ENCODE measurements at regions not wholly inside any gene's neighbourhood (a gene's known extent, or its start where the extent isn't known, plus 50 kb on each side); places are given as distances from the start of the nearest gene placed in this dataset.

DNA sequence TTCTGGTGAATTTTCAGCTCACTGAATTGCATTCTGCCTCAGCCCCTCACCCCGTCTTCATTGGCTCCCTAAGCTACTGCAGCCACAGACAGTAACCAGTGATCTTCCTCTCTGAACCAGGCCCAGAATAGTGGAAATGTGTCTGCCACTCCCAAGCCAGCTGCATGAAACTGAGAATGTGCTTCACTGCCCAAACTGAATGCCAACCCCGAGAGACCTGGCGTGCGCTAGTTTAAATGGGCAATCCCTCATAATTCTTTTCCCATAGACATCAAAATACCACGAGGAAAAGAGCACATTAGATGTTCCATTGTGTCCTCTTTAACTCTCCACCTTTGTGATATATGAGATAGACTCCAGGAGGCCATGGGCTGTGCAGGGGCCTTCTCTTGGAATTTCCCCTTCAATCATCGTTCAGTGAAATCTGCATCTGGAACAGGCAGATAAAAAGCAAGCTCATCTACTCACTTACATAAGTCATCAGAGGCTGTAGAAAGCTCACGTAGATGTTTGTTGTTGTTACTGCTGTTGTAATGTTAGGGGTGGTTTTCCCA, 320.2 kb downstream of the NFIB start:
- BruUV-seq (replicated peaks): no TSS peak
- no peak overlapping the region for H3K27ac ChIP-seq (ENCODE audit: low read depth, low read length, poor library complexity, severe bottlenecking)
- H2AFZ ChIP-seq (ENCODE audit: low read length): no peak overlapping the region
- CTCF ChIA-PET (ENCODE audit: unreplicated experiment): no interaction called here
- no peak overlapping the region for H3K4me2 ChIP-seq (ENCODE audit: low read length)
- H3K79me2 ChIP-seq (ENCODE audit: insufficient read depth, low read depth, low read length): no peaks in the 10 kb centered on the region
- POLR2A ChIA-PET: interaction anchor here (0.7 to 1.2 kb wide), 2 partner anchors 12 to 13 kb away, joined by 3 to 4 read pairs; no protein-coding TSS in a partner anchor
- H3K4me1 ChIP-seq (ENCODE audit: insufficient read depth, low read length, poor library complexity, severe bottlenecking): no peaks in the 10 kb centered on the region
- H4K20me1 ChIP-seq (ENCODE audit: insufficient read depth, low read length): no peaks in the 10 kb centered on the region
- no peak overlapping the region for H3K4me3 ChIP-seq (ENCODE audit: low read depth, low read length, poor library complexity, severe bottlenecking)
- intact Hi-C loops (cut with micrococcal nuclease; ENCODE audit: unreplicated experiment): no loop called here
- no peak for DNase-seq (ENCODE audit: low spot score)
- TF ChIP-seq EZH2phosphoT487 (IDR thresholded peaks at IDR 0.05; ENCODE audit: borderline replicate concordance, low read depth, low read length): no peak
- no peak for TF ChIP-seq CTCF (conservative IDR thresholded peaks at IDR 0.05; ENCODE audit: low read length)
- no peaks in the 10 kb centered on the region for H3K9me2 ChIP-seq (ENCODE audit: insufficient read depth, low read length)
- H3K9me3 ChIP-seq (ENCODE audit: low read length): no peaks in the 10 kb centered on the region
- H3K36me3 ChIP-seq (ENCODE audit: insufficient read depth, low read length): no peaks in the 10 kb centered on the region

DNA sequence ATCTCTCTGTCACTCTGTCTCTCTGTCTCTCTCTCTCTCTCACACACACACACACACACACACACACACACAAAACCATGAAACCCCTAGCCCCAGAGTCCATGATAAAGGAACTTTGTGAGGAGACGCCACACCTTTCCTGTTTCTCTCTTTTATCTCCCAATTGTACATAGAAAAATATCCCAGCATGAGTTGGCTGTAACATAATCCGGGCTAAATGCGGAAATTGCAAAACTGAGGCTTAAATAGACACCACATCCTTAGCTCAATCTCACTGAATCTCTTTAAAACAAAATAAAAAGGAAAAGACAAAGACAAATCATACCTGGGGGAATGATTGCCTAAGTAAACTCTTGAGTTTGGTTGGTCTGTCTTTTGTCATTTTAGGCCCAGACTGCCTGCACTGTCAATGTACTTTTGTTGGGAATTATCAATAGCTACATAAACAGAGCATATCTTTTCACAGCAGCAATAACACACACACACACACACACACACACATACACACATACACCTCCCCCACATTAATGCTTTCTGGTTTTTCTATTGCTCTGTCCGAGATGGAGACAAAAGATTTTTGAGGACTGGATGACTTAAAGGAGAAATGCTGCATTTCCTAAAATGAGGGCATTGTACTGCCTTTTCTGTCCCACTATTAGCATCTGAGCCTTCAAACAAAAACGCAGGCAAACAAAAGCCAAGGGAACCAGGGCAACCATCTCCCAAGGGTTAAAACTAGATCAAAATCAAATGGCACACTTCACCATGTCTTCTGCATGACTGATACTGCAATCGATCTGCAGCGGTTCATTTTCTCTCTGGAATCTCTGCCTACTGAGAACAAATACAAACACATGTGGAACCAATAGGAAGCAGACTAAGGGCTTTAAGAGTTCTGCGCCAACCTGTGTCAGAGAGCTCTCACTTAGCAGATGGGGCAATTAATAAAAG, 321.5 kb downstream of the NFIB start:
- no peaks in the 10 kb centered on the region for H3K79me2 ChIP-seq (ENCODE audit: insufficient read depth, low read depth, low read length)
- no peaks in the 10 kb centered on the region for H3K9me2 ChIP-seq (ENCODE audit: insufficient read depth, low read length)
- ChIA-PET CTCF (ENCODE audit: unreplicated experiment) (no interaction called here), POLR2A (interaction anchor here (0.6 to 1.2 kb wide), 5 partner anchors 20 to 862 kb away, joined by 3 to 4 read pairs (median 3); no protein-coding TSS in a partner anchor)
- no peak for DNase-seq (ENCODE audit: low spot score)
- H3K9me3 ChIP-seq (ENCODE audit: low read length): no peaks in the 10 kb centered on the region
- H3K36me3 ChIP-seq (ENCODE audit: insufficient read depth, low read length): no peaks in the 10 kb centered on the region
- no peak overlapping the region for H3K4me2 ChIP-seq (ENCODE audit: low read length)
- intact Hi-C loops (cut with micrococcal nuclease; ENCODE audit: unreplicated experiment): no loop called here
- no peaks in the 10 kb centered on the region for H4K20me1 ChIP-seq (ENCODE audit: insufficient read depth, low read length)
- no TSS peak for BruUV-seq (replicated peaks)
- no peak overlapping the region for H3K4me3 ChIP-seq (ENCODE audit: low read depth, low read length, poor library complexity, severe bottlenecking)
- no peaks in the 10 kb centered on the region for H3K4me1 ChIP-seq (ENCODE audit: insufficient read depth, low read length, poor library complexity, severe bottlenecking)
- H3K27ac ChIP-seq (ENCODE audit: low read depth, low read length, poor library complexity, severe bottlenecking): no peak overlapping the region
- no peak for TF ChIP-seq CTCF (conservative IDR thresholded peaks at IDR 0.05; ENCODE audit: low read length)
- no peak for TF ChIP-seq EZH2phosphoT487 (IDR thresholded peaks at IDR 0.05; ENCODE audit: borderline replicate concordance, low read depth, low read length)
- H2AFZ ChIP-seq (ENCODE audit: low read length): no peak overlapping the region

DNA sequence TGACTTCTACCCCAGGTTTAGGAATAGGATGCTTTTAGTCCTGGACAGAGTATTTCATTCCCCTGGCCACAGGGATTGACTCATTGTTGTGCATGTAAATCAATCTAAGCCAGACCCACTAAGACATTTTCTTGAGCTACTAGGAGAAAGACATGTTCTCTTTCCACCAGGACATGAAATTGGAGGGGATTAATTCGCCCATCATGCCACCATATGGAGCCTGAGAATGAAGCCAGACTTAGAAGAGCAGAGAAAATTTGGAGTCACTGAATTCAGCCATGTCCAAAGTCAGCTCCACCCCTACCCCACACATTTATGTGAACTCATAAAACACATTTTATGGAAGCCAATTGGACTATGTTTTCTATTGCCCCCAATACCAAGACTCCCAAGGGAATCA, 322.5 kb downstream of the NFIB start:
- BruUV-seq (replicated peaks): no TSS peak
- no peak overlapping the region for H2AFZ ChIP-seq (ENCODE audit: low read length)

More for the DNA sequence above, 322.5 kb downstream of the NFIB start:
- Histone ChIP-seq H4K20me1 (ENCODE audit: insufficient read depth, low read length) (no peaks in the 10 kb centered on the region), H3K4me3 (ENCODE audit: low read depth, low read length, poor library complexity, severe bottlenecking) (no peak overlapping the region), H3K9me3 (ENCODE audit: low read length) (no peaks in the 10 kb centered on the region), H3K4me2 (ENCODE audit: low read length) (no peak overlapping the region), H3K36me3 (ENCODE audit: insufficient read depth, low read length) (no peaks in the 10 kb centered on the region), H3K4me1 (ENCODE audit: insufficient read depth, low read length, poor library complexity, severe bottlenecking) (no peaks in the 10 kb centered on the region), H3K27ac (ENCODE audit: low read depth, low read length, poor library complexity, severe bottlenecking) (no peak overlapping the region), H3K9me2 (ENCODE audit: insufficient read depth, low read length) (no peaks in the 10 kb centered on the region), H3K79me2 (ENCODE audit: insufficient read depth, low read depth, low read length) (no peaks in the 10 kb centered on the region)
- TF ChIP-seq EZH2phosphoT487 (IDR thresholded peaks at IDR 0.05; ENCODE audit: borderline replicate concordance, low read depth, low read length) (no peak), CTCF (conservative IDR thresholded peaks at IDR 0.05; ENCODE audit: low read length) (no peak)
- intact Hi-C loops (cut with micrococcal nuclease; ENCODE audit: unreplicated experiment): no loop called here
- CTCF ChIA-PET (ENCODE audit: unreplicated experiment): no interaction called here
- POLR2A ChIA-PET: interaction anchor here (0.5 to 1.2 kb wide), 3 partner anchors 19 to 327 kb away, joined by 3 to 5 read pairs (median 3); no protein-coding TSS in a partner anchor
- no peak for DNase-seq (ENCODE audit: low spot score)

All from OCI-LY7 (cell line).